ENCODE measurements at regions not wholly inside any gene's neighbourhood (a gene's known extent, or its start where the extent isn't known, plus 50 kb on each side); places are given as distances from the start of the nearest gene placed in this dataset.
"Not testable (repeated sequence)": the region's sequence is repeated elsewhere in the genome, so short reads cannot be mapped to it uniquely, and the experiment has no call there.

DNA sequence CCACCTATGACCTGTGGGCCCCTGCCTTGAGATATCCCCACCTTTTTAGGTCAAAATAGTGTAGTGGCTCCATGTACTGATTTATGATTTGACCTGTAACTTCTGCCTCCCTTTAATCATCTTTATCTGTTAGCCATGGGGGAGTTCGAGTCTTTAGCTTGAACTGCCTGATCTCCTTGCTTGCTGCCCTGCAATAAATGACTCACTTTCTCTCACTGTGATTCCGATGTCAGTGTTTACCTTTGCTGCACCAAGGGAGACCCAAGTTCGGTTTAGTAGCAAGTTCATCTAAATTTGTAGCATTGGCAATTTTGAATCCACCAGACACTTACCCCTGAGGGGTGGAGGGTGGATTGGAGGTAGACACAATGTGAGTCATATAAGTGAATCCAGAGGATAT lies 814.6 kb upstream of the AUTS2 start:
- Histone ChIP-seq H3K27me3 (replicated peaks) (no peaks in the 10 kb centered on the region), H3K27ac (no peak overlapping the region), H3K36me3 (replicated peaks) (no peaks in the 10 kb centered on the region), H3K4me3 (ENCODE audit: low read depth, low read length) (no peak overlapping the region)
- TF ChIP-seq, protein P1, sequence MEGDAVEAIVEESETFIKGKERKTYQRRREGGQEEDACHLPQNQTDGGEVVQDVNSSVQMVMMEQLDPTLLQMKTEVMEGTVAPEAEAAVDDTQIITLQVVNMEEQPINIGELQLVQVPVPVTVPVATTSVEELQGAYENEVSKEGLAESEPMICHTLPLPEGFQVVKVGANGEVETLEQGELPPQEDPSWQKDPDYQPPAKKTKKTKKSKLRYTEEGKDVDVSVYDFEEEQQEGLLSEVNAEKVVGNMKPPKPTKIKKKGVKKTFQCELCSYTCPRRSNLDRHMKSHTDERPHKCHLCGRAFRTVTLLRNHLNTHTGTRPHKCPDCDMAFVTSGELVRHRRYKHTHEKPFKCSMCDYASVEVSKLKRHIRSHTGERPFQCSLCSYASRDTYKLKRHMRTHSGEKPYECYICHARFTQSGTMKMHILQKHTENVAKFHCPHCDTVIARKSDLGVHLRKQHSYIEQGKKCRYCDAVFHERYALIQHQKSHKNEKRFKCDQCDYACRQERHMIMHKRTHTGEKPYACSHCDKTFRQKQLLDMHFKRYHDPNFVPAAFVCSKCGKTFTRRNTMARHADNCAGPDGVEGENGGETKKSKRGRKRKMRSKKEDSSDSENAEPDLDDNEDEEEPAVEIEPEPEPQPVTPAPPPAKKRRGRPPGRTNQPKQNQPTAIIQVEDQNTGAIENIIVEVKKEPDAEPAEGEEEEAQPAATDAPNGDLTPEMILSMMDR (IDR thresholded peaks at IDR 0.05; ENCODE audit: low read depth, low read length, missing control alignments) = no peak
- no peak for DNase-seq
- in situ Hi-C loops (cut with HindIII; ENCODE audit: low pct_ligation_motif_present, low sequenced_read_pairs) = no loop called here

DNA sequence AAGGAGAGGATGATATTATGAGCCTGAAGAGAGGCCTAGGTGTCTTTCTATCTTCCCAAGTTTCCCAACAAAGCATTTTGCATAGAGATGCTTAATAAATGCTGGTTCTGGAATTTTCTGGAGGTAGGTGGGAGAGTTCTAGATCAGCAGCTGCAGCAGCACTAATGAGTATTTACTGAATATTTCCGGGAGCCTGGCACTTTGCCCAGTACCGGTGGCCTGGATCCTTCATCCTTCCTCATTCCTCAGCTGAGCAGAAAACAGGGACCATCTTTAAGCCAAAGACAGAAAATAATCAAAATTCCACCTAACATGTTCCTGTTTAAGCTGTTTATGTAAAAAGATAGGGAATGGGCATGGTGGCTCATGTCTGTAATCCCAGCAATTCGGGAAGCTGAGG lies 813.2 kb upstream of the AUTS2 start:
- Histone ChIP-seq H3K36me3 (replicated peaks) (no peaks in the 10 kb centered on the region), H3K27me3 (replicated peaks) (no peaks in the 10 kb centered on the region), H3K4me3 (ENCODE audit: low read depth, low read length) (no peak overlapping the region), H3K27ac (no peak overlapping the region)
- DNase-seq = no peak
- TF ChIP-seq, protein P1 (IDR thresholded peaks at IDR 0.05; ENCODE audit: low read depth, low read length, missing control alignments) = no peak
- in situ Hi-C loops (cut with HindIII; ENCODE audit: low pct_ligation_motif_present, low sequenced_read_pairs) = no loop called here

DNA sequence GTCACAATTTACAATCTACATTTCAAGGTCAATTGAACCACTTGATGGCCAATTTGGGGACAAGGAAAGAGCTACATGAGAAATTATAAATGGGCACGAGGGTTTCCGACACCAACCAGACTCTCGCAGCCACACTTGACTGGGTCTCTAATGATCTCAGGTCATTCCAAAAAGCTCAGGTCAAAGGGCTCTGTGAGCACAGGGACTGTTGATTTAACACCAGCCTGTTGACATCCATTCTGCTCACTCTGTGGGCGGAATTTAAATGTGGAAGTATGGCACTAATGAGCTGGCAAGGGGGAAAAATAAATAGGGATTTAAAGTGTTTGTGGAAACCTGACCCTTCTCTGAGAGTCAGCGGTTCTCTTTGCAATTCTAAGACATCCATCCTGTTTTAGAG lies 810.7 kb upstream of the AUTS2 start:
- Histone ChIP-seq H3K4me3 (ENCODE audit: low read depth, low read length) (no peak overlapping the region), H3K36me3 (replicated peaks) (no peaks in the 10 kb centered on the region), H3K27ac (no peak overlapping the region), H3K27me3 (replicated peaks) (no peaks in the 10 kb centered on the region)
- in situ Hi-C loops (cut with HindIII; ENCODE audit: low pct_ligation_motif_present, low sequenced_read_pairs) = no loop called here
- no peak for DNase-seq
- TF ChIP-seq, protein P1 (IDR thresholded peaks at IDR 0.05; ENCODE audit: low read depth, low read length, missing control alignments) = no peak

DNA sequence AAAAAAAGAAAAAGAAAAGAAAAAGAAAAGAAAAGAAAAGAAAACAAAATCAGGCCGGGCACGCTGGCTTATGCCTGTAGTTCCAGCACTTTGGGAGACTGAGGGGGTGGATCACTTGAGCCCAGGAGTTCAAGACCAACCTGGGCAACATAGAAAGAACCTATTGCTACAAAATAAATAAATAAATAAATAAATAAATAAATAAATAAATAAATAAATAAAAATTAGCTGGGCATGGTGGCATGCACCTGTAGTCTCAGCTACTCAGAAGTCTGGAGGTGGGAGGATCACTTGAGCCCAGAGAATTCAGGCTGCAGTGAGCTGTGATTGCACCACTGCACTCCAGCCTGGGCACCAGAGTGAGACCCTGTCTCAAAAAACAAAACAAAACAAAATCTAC lies 809.7 kb upstream of the AUTS2 start:
- H3K27ac ChIP-seq; H3K36me3 ChIP-seq (replicated peaks); H3K27me3 ChIP-seq (replicated peaks); DNase-seq; H3K4me3 ChIP-seq (ENCODE audit: low read depth, low read length); in situ Hi-C loops (cut with HindIII; ENCODE audit: low pct_ligation_motif_present, low sequenced_read_pairs): not testable (repeated sequence)

DNA sequence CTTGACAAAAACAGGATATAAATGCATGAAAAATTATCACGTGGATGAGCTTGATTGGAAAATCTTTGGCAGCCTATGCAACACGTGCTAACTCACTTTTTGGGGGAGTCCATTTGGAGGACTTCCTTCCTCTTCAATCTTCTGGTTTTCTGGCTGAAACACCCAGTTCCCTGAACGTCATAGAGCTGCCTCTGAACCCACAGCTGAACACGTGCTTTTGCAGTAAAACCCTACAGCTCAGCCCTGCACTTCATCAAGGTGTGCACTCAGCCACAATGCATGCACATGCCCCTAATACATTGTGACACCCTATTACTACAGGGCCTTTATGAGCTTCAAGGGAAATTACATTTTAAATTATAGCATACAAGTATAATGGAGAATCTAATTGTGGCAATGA lies 808.7 kb upstream of the AUTS2 start:
- Histone ChIP-seq H3K36me3 (replicated peaks) (no peaks in the 10 kb centered on the region), H3K4me3 (ENCODE audit: low read depth, low read length) (no peak overlapping the region), H3K27me3 (replicated peaks) (no peaks in the 10 kb centered on the region), H3K27ac (no peak overlapping the region)
- TF ChIP-seq, protein P1 (IDR thresholded peaks at IDR 0.05; ENCODE audit: low read depth, low read length, missing control alignments) = no peak
- DNase-seq = no peak
- in situ Hi-C loops (cut with HindIII; ENCODE audit: low pct_ligation_motif_present, low sequenced_read_pairs) = no loop called here

DNA sequence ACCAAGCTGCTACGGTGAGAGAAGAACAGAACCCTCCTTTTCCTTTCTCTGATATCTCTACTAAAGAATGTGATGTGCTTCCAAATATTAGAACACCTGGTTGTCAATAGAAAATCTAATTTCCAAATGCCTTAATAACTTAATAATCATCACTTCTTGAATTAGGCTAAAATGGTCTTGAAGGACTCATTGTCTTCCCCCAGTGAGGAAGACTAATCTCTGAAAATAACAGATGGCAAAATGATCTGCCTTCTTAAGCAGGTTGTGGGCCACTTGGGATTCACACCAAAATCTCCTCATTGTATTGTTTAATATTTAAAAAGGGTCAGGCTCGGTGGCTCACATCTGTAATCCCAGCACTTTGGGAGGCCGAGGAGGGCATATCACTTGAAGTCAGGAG lies 805.9 kb upstream of the AUTS2 start:
- in situ Hi-C loops (cut with HindIII; ENCODE audit: low pct_ligation_motif_present, low sequenced_read_pairs) = no loop called here
- no peak overlapping the region for H3K27ac ChIP-seq

More for the DNA sequence above, 805.9 kb upstream of the AUTS2 start:
- no peak overlapping the region for H3K4me3 ChIP-seq (ENCODE audit: low read depth, low read length)
- H3K27me3 ChIP-seq (replicated peaks) = no peaks in the 10 kb centered on the region
- no peaks in the 10 kb centered on the region for H3K36me3 ChIP-seq (replicated peaks)
- TF ChIP-seq, protein P1 (IDR thresholded peaks at IDR 0.05; ENCODE audit: low read depth, low read length, missing control alignments) = no peak
- no peak for DNase-seq
